ENCODE measurements at regions not wholly inside any gene's neighbourhood (a gene's known extent, or its start where the extent isn't known, plus 50 kb on each side); places are given as distances from the start of the nearest gene placed in this dataset.

GRCh38 chr15:100764778-100765466, 114.7 kb upstream of the ALDH1A3 start:
- H3K9ac ChIP-seq (ENCODE audit: low read length) = no peak overlapping the region
- H3K9me3 ChIP-seq (ENCODE audit: low read length) = no peaks in the 10 kb centered on the region
- H3K27ac ChIP-seq (ENCODE audit: low read depth, low read length) = no peak overlapping the region
- no peaks in the 10 kb centered on the region for H3K36me3 ChIP-seq (ENCODE audit: insufficient read depth, low read length)
- H3K4me1 ChIP-seq (ENCODE audit: insufficient read depth, low read length) = peaks cover 7% of the 10 kb centered on the region
- no peaks in the 10 kb centered on the region for H3K27me3 ChIP-seq (ENCODE audit: control insufficient read depth in 1 of 2, insufficient read depth in 2 of 2, low read length in 2 of 2)
- no peak overlapping the region for H3K4me3 ChIP-seq (ENCODE audit: low read depth in 1 of 2, low read length in 2 of 2)

- no peak overlapping the region for H3K27ac ChIP-seq (ENCODE audit: low read depth, low read length)
- H3K9ac ChIP-seq (ENCODE audit: low read length) = no peak overlapping the region
- peaks cover 7% of the 10 kb centered on the region for H3K4me1 ChIP-seq (ENCODE audit: insufficient read depth, low read length)
- no peak overlapping the region for H3K4me3 ChIP-seq (ENCODE audit: low read depth in 1 of 2, low read length in 2 of 2)
- H3K36me3 ChIP-seq (ENCODE audit: insufficient read depth, low read length) = no peaks in the 10 kb centered on the region
- no peaks in the 10 kb centered on the region for H3K9me3 ChIP-seq (ENCODE audit: low read length)
- H3K27me3 ChIP-seq (ENCODE audit: control insufficient read depth in 1 of 2, insufficient read depth in 2 of 2, low read length in 2 of 2) = no peaks in the 10 kb centered on the region
Observed at GRCh38 chr15:100765467-100766241, 114.0 kb upstream of the ALDH1A3 start.

- H3K4me1 ChIP-seq (ENCODE audit: insufficient read depth, low read length) = peaks cover 7% of the 10 kb centered on the region
- H3K4me3 ChIP-seq (ENCODE audit: low read depth in 1 of 2, low read length in 2 of 2) = no peak overlapping the region
- H3K36me3 ChIP-seq (ENCODE audit: insufficient read depth, low read length) = no peaks in the 10 kb centered on the region
Observed at GRCh38 chr15:100766243-100767000, 113.2 kb upstream of the ALDH1A3 start.

GRCh38 chr15:100767001-100767825, 112.4 kb upstream of the ALDH1A3 start:
- Histone ChIP-seq H3K9ac (ENCODE audit: low read length) (no peak overlapping the region), H3K4me1 (ENCODE audit: insufficient read depth, low read length) (peaks cover 7% of the 10 kb centered on the region), H3K36me3 (ENCODE audit: insufficient read depth, low read length) (no peaks in the 10 kb centered on the region), H3K4me3 (ENCODE audit: low read depth in 1 of 2, low read length in 2 of 2) (no peak overlapping the region), H3K27ac (ENCODE audit: low read depth, low read length) (no peak overlapping the region), H3K27me3 (ENCODE audit: control insufficient read depth in 1 of 2, insufficient read depth in 2 of 2, low read length in 2 of 2) (no peaks in the 10 kb centered on the region), H3K9me3 (ENCODE audit: low read length) (no peaks in the 10 kb centered on the region)

More at GRCh38 chr15:100766243-100767000, 113.2 kb upstream of the ALDH1A3 start:
- no peak overlapping the region for H3K27ac ChIP-seq (ENCODE audit: low read depth, low read length)
- H3K27me3 ChIP-seq (ENCODE audit: control insufficient read depth in 1 of 2, insufficient read depth in 2 of 2, low read length in 2 of 2) = no peaks in the 10 kb centered on the region
- H3K9me3 ChIP-seq (ENCODE audit: low read length) = no peaks in the 10 kb centered on the region
- H3K9ac ChIP-seq (ENCODE audit: low read length) = no peak overlapping the region

GRCh38 chr15:100768501-100768931, 111.1 kb upstream of the ALDH1A3 start:
- Histone ChIP-seq H3K27ac (ENCODE audit: low read depth, low read length) (no peak overlapping the region), H3K9me3 (ENCODE audit: low read length) (no peaks in the 10 kb centered on the region), H3K27me3 (ENCODE audit: control insufficient read depth in 1 of 2, insufficient read depth in 2 of 2, low read length in 2 of 2) (no peaks in the 10 kb centered on the region), H3K4me3 (ENCODE audit: low read depth in 1 of 2, low read length in 2 of 2) (no peak overlapping the region), H3K9ac (ENCODE audit: low read length) (no peak overlapping the region), H3K4me1 (ENCODE audit: insufficient read depth, low read length) (peaks cover 7% of the 10 kb centered on the region), H3K36me3 (ENCODE audit: insufficient read depth, low read length) (no peaks in the 10 kb centered on the region)

- no peaks in the 10 kb centered on the region for H3K36me3 ChIP-seq (ENCODE audit: insufficient read depth, low read length)
- no peaks in the 10 kb centered on the region for H3K27me3 ChIP-seq (ENCODE audit: control insufficient read depth in 1 of 2, insufficient read depth in 2 of 2, low read length in 2 of 2)
- no peaks in the 10 kb centered on the region for H3K9me3 ChIP-seq (ENCODE audit: low read length)
- H3K4me1 ChIP-seq (ENCODE audit: insufficient read depth, low read length) = peaks cover 7% of the 10 kb centered on the region
- H3K27ac ChIP-seq (ENCODE audit: low read depth, low read length) = no peak overlapping the region
- no peak overlapping the region for H3K9ac ChIP-seq (ENCODE audit: low read length)
- H3K4me3 ChIP-seq (ENCODE audit: low read depth in 1 of 2, low read length in 2 of 2) = no peak overlapping the region
Observed at GRCh38 chr15:100769043-100769974, 110.3 kb upstream of the ALDH1A3 start.

GRCh38 chr15:100769975-100770340, 109.7 kb upstream of the ALDH1A3 start:
- no peak overlapping the region for H3K4me3 ChIP-seq (ENCODE audit: low read depth in 1 of 2, low read length in 2 of 2)
- no peak overlapping the region for H3K27ac ChIP-seq (ENCODE audit: low read depth, low read length)
- no peaks in the 10 kb centered on the region for H3K27me3 ChIP-seq (ENCODE audit: control insufficient read depth in 1 of 2, insufficient read depth in 2 of 2, low read length in 2 of 2)
- no peaks in the 10 kb centered on the region for H3K36me3 ChIP-seq (ENCODE audit: insufficient read depth, low read length)
- peaks cover 5% of the 10 kb centered on the region for H3K4me1 ChIP-seq (ENCODE audit: insufficient read depth, low read length)
- H3K9ac ChIP-seq (ENCODE audit: low read length) = no peak overlapping the region
- no peaks in the 10 kb centered on the region for H3K9me3 ChIP-seq (ENCODE audit: low read length)

GRCh38 chr15:100770661-100771584, 108.7 kb upstream of the ALDH1A3 start:
- Histone ChIP-seq H3K27me3 (ENCODE audit: control insufficient read depth in 1 of 2, insufficient read depth in 2 of 2, low read length in 2 of 2) (no peaks in the 10 kb centered on the region), H3K4me3 (ENCODE audit: low read depth in 1 of 2, low read length in 2 of 2) (no peak overlapping the region), H3K27ac (ENCODE audit: low read depth, low read length) (no peak overlapping the region), H3K4me1 (ENCODE audit: insufficient read depth, low read length) (no peaks in the 10 kb centered on the region), H3K36me3 (ENCODE audit: insufficient read depth, low read length) (no peaks in the 10 kb centered on the region), H3K9ac (ENCODE audit: low read length) (no peak overlapping the region), H3K9me3 (ENCODE audit: low read length) (no peaks in the 10 kb centered on the region)

GRCh38 chr15:100771746-100772145, 107.9 kb upstream of the ALDH1A3 start:
- Histone ChIP-seq H3K36me3 (ENCODE audit: insufficient read depth, low read length) (no peaks in the 10 kb centered on the region), H3K4me1 (ENCODE audit: insufficient read depth, low read length) (no peaks in the 10 kb centered on the region), H3K27ac (ENCODE audit: low read depth, low read length) (no peak overlapping the region), H3K27me3 (ENCODE audit: control insufficient read depth in 1 of 2, insufficient read depth in 2 of 2, low read length in 2 of 2) (no peaks in the 10 kb centered on the region), H3K4me3 (ENCODE audit: low read depth in 1 of 2, low read length in 2 of 2) (no peak overlapping the region), H3K9ac (ENCODE audit: low read length) (no peak overlapping the region), H3K9me3 (ENCODE audit: low read length) (no peaks in the 10 kb centered on the region)

Data from muscle layer of colon (tissue), 2 donors.